GM18873 (cell line): ENCODE measurements at regions not wholly inside any gene's neighbourhood (a gene's known extent, or its start where the extent isn't known, plus 50 kb on each side); places are given as distances from the start of the nearest gene placed in this dataset.

ENCODE experiments used
- ATAC-seq: cut with Tn5 transposase; IDR thresholded peaks from one replicate; pipeline ENCODE4 v1.9.1; 2021; ENCODE audit warnings: mild to moderate bottlenecking, moderate library complexity, moderate number of reproducible peaks; ENCODE audit not compliant: unreplicated experiment, low FRiP score

DNA sequence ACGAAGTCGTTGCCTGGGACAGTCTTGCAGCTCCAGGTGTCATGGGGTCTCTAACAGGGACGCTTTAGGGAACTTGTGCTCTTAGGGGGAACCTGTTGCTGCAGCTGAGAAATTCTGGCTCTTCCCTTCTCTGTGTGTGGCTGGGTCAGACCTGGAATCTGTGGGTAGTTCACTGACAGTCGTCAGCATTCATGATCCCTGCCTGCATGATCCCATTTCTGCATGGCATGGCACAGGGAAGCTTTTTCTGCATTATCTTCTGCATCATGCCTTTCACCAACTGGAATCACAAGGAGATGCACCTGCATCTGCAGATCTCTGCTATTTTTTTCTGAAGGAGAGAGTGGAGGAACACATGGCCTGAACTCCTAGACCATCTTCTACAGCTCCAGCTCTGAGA, 85.6 kb downstream of the SOX9 start:
- ATAC-seq = no peak

DNA sequence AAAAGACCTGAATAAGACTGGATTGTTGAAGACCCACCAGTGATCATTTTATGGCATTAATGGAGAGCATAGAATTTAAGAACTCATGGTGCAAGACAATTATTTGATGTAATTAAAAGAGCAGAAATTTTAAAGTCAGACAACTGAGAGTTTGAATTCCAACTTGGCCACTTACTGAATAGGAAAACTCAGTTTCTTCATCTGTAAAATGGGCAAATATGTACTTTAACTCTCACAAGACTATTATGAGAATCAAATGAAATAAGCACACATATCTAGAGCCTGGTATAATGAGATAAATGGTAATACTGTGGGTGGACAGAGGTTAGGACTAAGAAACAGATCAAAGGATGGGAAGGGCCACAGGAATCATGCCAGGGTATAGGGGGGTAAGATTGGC, 88.0 kb downstream of the SOX9 start:
- no peak for ATAC-seq

DNA sequence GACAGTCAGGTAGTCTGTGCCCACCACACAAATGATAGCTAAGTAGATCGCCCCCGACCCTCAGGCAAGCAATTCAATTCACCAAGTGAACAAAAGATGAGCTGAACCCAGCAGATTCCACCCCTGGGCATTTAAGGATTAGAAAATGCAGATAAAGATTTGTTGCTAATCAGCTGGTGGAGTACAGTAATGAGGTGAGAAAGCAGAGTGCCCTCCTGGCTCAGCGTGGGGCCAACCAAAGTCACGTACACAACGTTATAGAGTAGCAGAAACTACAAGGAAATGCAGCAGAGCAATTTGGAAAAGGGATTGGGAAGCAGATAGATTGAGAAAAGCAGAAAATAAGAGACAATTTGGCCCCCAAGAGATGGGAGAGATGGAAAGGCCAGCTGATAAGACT, 91.2 kb downstream of the SOX9 start:
- no peak for ATAC-seq

- no peak for ATAC-seq
Measured at GRCh38 chr17:72215490-72215889, 94.7 kb downstream of the SOX9 start.

DNA sequence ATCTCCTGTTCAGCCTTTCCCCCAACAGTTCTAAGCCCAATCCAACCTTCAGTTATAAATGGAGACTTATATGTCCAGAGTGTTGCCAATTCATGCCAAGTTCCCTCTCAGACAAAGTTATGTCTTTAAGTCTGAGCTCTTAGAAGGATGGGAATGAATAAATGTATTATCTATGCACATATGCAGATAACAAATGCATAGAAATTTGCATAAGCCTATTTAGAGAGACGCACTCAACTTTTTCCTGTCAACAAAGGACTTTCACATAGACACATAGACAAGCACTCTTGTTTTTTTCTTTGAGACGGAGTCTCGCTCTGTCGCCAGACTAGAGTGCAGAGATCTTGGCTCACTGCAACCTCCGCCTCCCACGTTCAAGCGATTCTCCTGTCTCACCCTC, 95.1 kb downstream of the SOX9 start:
- no peak for ATAC-seq

DNA sequence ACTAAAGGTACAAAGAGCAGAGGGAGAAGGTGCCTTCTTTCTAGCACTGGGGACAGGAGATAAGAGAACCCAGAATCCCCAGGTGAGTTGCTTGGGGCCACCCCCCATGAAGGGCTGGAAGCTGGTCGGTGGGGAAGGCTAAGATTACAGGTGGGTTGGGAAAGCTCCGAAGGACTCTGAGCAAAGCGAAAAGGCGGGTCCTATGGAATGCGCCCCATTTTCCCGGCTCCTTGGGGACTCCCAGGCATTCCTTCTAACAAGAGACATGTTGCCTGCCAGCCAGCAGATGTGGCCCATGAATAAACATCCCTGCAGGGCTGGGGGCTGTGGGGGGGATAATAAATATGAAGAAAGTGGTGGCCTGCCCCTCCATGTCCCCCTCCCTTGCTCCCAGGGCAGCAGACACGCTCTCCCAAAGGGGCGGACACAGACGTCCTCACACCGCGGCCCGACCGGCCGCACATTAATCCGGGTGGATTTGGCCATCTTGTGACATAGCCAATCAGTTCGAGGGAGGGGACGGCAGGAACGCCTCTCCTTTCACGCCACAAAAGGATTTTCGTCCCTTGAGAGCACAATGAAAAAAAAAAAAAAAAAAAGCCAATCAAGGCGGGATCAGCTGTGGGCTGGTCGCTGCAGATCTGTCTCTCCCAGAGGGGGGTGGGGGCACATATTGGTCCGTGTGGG, 98.5 kb downstream of the SOX9 start:
- ATAC-seq = no peak

- no peak for ATAC-seq
Measured at GRCh38 chr17:72219824-72220493, 99.1 kb downstream of the SOX9 start.

GRCh38 chr17:72222661-72223380, 102.0 kb downstream of the SOX9 start:
- no peak for ATAC-seq

DNA sequence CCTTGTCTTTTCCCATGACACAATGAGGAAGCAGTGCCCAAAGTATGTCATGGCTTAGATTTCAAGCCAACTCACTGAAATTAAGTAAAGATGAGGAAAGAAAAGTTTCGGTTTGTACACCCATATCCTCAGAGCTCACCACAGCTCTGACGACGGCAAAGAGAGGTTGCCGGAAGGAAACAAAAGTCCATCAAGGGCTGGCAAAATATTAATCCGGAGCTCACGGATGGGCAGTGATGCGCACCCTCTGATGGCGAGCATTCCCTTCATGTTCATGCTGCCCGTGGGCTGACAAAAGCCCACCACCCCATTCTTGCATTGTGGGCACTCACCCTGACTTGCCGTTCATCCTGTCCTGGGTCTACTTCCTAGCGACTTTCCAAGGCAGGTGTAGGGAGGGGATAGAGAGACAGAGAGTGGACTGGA, 103.1 kb downstream of the SOX9 start:
- ATAC-seq = no peak

DNA sequence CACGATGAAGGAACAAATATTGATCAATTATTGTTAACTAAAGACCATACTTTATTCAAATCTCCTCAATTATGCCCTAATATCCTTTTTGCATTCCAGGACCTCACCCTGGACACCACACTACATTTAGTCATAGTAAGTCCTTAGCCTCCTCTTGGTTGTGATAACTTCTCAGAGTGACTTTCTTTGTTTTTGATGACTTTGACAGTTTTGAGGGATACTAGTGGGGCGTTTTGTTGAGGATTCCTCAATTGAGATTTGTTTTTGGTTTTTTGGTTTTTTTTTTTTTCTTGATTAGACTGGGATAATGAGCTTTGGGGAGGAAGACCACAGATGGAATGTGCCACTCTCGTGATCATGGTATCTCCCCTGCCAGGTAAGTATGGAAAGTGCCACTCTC, 105.5 kb downstream of the SOX9 start:
- no peak for ATAC-seq

- no peak for ATAC-seq
Measured at GRCh38 chr17:72233986-72234385, 113.2 kb downstream of the SOX9 start.

DNA sequence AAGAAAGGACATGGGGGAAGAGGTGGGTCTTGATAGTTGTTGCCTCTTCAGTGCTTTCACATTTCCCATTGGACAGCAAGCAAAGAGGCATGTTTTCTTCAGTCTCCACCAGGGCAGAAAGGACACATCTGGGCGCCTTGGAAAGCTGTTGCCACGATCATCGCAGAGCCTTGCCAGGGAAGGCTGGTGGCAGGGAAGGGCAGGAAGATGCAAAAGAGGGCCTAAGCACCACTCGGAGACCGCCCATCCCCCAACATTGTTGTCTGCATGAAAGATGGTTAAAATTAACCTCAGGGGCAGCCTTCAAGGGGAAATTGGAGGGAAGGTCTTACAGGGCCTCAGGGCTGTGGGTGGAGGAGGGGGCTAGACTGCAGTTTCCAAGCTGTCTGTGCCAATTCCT, 114.2 kb downstream of the SOX9 start:
- no peak for ATAC-seq

DNA sequence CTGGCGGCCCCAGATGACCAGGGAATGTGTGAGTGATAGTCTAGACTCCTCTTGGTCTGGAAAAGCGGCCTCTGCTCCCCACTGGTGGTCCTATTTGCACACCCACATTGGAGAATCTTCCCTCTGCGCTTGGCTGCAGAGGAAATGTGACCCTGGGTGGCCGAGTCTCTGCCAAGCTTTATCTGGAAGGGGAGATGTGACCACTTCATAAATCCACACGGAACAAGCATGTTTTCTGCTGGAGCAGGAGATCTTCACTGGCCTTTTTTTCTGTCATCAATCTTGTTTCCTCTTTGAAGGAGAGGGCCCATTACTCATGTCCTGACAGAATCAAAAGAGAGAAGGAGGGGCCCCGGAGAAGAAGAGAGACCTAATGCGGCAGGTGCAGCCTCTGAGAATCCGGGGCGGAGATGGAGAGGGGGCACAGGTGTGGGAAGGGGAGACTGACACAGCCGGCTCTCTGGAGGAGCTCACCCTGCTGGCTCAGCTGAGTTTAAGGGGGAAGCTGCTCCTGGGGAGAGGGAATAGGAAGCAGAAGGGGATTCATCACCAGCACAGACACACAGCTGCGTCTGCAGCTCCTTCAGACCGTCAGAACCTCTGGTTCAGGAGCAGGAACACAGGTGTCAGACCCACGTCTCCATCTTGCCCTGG, 116.3 kb downstream of the SOX9 start:
- no peak for ATAC-seq

GRCh38 chr17:72238157-72238673, 117.4 kb downstream of the SOX9 start:
- no peak for ATAC-seq

DNA sequence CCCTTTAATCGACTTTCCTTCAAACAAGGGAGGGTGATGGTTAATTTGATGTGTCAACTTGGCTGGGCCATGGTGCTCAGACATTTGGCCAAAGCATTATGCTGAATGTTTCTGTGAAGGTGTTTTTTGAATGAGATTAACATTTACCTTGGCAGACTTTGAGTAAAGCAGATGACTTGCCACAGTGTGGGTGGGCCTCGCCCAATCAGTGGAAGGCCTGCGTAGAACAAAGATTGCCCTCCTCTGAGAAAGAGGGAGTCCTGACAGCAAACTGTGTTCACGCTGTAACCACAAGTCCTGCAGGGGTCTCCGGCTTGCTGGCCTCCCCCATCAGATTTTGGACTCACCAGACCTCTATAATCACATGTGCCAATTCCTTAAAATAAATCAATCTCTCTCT, 118.7 kb downstream of the SOX9 start:
- ATAC-seq = no peak

DNA sequence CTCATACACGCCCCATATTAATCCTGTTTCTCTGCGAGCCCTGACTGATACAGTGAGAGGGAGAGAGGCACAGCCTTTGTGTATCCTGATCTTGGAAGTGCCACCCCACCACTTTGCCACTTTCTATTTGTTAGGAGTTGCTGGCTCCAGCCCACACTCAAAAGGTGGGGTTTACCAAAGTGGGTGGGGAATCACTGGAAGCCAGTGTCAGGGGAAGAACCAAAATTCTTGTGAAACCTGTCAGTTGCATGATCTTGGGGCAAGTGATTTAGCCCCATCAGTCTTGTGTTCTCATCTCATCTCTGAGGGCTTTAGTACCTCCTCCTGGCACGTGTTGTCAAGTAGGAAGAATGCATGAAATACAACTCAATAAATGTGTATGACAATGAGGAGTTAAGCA, 119.5 kb downstream of the SOX9 start:
- ATAC-seq = no peak

DNA sequence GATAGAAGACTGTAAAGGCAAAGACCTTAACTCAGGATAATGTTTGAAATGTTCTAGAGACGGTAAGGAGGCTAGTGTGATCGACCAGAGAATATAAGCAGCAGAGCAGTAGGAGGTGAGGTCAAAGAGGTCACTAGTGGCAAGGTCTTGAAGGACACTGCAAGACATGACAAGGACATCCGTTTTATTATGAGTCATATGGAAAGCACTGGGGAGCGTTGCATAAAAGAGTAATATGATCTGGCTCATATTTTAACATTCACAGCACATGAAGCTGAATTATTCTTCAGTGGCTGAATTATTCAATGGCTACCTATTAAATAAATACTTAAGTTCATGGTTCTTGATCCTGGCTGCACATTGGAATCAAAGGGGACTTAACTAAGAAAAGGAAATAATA, 123.7 kb downstream of the SOX9 start:
- no peak for ATAC-seq

DNA sequence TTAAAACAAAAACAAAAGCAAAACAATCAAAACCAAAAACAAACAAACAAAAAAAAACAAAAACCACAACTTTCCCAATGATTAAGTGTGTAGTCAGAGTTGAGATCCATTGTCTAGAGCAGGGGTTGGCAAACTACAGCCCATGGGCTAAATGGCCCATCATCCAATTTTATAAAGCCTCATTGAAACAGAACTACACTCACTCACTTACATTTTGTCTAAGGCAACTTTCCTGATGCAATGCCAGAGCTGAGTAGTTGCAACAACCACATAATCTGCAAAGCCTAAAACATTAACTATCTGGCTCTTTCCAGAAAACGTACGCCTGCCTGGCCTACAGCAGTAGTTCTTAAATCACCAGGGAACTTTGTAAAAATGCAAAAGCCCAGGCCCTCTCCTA, 124.1 kb downstream of the SOX9 start:
- no peak for ATAC-seq

- no peak for ATAC-seq
Measured at GRCh38 chr17:72249441-72249840, 128.6 kb downstream of the SOX9 start.

GRCh38 chr17:72250206-72250605, 129.4 kb downstream of the SOX9 start:
- no peak for ATAC-seq

- ATAC-seq = no peak
Measured at GRCh38 chr17:72253597-72253996, 132.8 kb downstream of the SOX9 start.
